IMR-90 (cell line): ENCODE measurements at regions not wholly inside any gene's neighbourhood (a gene's known extent, or its start where the extent isn't known, plus 50 kb on each side); places are given as distances from the start of the nearest gene placed in this dataset.

Source experiments
- ATAC-seq: fragments of 200-7000 bp; cut with Tn5 transposase; 2 replicates; pipeline ENCODE4 v1.9.1; 2020; ENCODE audit warnings: low read depth, mild to moderate bottlenecking, moderate library complexity
- BruUV-seq: library from RNA; stranded (reverse); fragments of 400-500 nt; replicated peaks from 2 replicates; lab custom pipeline; 2021; lab: Mats Ljungman, UMichigan
- CTCF ChIA-PET: fragments of 300-600 bp; formaldehyde crosslinking; extraction: SDS; loops from one replicate; lab custom pipeline; 2021; ENCODE audit warnings: antibody characterized with exemption; lab: Yijun Ruan, JAX
- POLR2A ChIA-PET: fragments of 300-600 bp; sonication (Branson Sonifier 250); formaldehyde crosslinking; loops from one replicate; lab custom pipeline; 2022; ENCODE audit warnings: antibody characterized with exemption; ENCODE audit not compliant: unreplicated experiment; lab: Charles Lee
- DNase-seq: peaks from one replicate; pipeline ENCODE4 v3.0.0; 2013
- H2AFZ ChIP-seq: replicated peaks from 2 replicates; pipeline ENCODE3; 2013; ENCODE audit warnings: low read length, mild to moderate bottlenecking; ENCODE audit not compliant: poor library complexity
- H2AK5ac ChIP-seq: 2 replicates; pipeline ENCODE4 v1.6.1; 2013; ENCODE audit warnings: low read depth, low read length, inconsistent platforms
- H2AK9ac ChIP-seq: replicated peaks from 2 replicates; pipeline ENCODE3; 2013; ENCODE audit warnings: mild to moderate bottlenecking, low read depth, low read length, moderate library complexity; ENCODE audit not compliant: poor library complexity
- H2BK120ac ChIP-seq: 2 replicates; pipeline ENCODE4 v1.6.1; 2013; ENCODE audit warnings: low read depth, low read length, inconsistent platforms
- H2BK15ac ChIP-seq: 3 replicates; pipeline ENCODE4 v1.6.1; 2013; ENCODE audit warnings: low read depth, low read length, inconsistent platforms
- H2BK20ac ChIP-seq: 2 replicates; pipeline ENCODE4 v1.6.1; 2013; ENCODE audit warnings: low read depth, mild to moderate bottlenecking, inconsistent platforms, low read length, moderate library complexity
- H2BK5ac ChIP-seq: 2 replicates; pipeline ENCODE4 v1.6.1; 2013; ENCODE audit warnings: mild to moderate bottlenecking, low read depth, low read length, inconsistent platforms; ENCODE audit not compliant: poor library complexity, severe bottlenecking
- H3K14ac ChIP-seq: replicated peaks from 2 replicates; pipeline ENCODE4 v1.6.1; 2013; ENCODE audit warnings: low read depth, low read length, inconsistent platforms
- H3K18ac ChIP-seq: 2 replicates; pipeline ENCODE4 v1.6.1; 2013; ENCODE audit warnings: low read depth, low read length, control low read depth
- H3K23ac ChIP-seq: 2 replicates; pipeline ENCODE4 v1.6.1; 2013; ENCODE audit warnings: low read depth, low read length, inconsistent platforms
- H3K27ac ChIP-seq: 2 replicates; pipeline ENCODE4 v1.5.1; 2013; ENCODE audit warnings: mild to moderate bottlenecking, control low read depth, low read length; ENCODE audit not compliant: insufficient read depth
- H3K27me3 ChIP-seq: 2 replicates; pipeline ENCODE4 v1.6.1; 2013; ENCODE audit warnings: low read length; ENCODE audit not compliant: control insufficient read depth, insufficient read depth
- H3K36me3 ChIP-seq: 2 replicates; pipeline ENCODE4 v1.6.1; 2013; ENCODE audit warnings: low read length, mixed read lengths; ENCODE audit not compliant: control insufficient read depth, insufficient read depth
- H3K4ac ChIP-seq: 2 replicates; pipeline ENCODE4 v1.6.1; 2013; ENCODE audit warnings: low read depth, low read length, inconsistent platforms
- H3K4me1 ChIP-seq: 2 replicates; pipeline ENCODE4 v1.6.1; 2013; ENCODE audit warnings: low read length, mixed read lengths; ENCODE audit not compliant: control insufficient read depth, insufficient read depth
- H3K4me2 ChIP-seq: 2 replicates; pipeline ENCODE4 v1.6.1; 2013; ENCODE audit warnings: low read depth, mild to moderate bottlenecking, control low read depth, low read length, moderate library complexity
- H3K4me3 ChIP-seq: 2 replicates; pipeline ENCODE4 v1.5.1; 2013; ENCODE audit warnings: low read depth, mild to moderate bottlenecking, control low read depth, low read length, moderate library complexity; ENCODE audit not compliant: insufficient read depth
- H3K56ac ChIP-seq: 2 replicates; pipeline ENCODE4 v1.6.1; 2013; ENCODE audit warnings: low read length, inconsistent platforms; ENCODE audit not compliant: insufficient read depth; ENCODE audit errors: extremely low read depth
- H3K79me1 ChIP-seq, 2 experiments: 2 replicates each; pipeline ENCODE4 v1.6.1; 2013; ENCODE audit warnings: low read length in 2 of 2, inconsistent platforms in 1 of 2, low read depth in 1 of 2
- H3K9ac ChIP-seq: 2 replicates; pipeline ENCODE4 v1.6.1; 2013; ENCODE audit warnings: low read depth, low read length, control low read depth
- H3K9me1 ChIP-seq: 2 replicates; pipeline ENCODE4 v1.6.1; 2013; ENCODE audit warnings: low read length, inconsistent platforms; ENCODE audit not compliant: insufficient read depth
- H3K9me3 ChIP-seq: 2 replicates; pipeline ENCODE4 v1.6.1; 2013; ENCODE audit warnings: low read length; ENCODE audit not compliant: control insufficient read depth, insufficient read depth
- H4K20me1 ChIP-seq: 2 replicates; pipeline ENCODE4 v1.6.1; 2013; ENCODE audit warnings: low read length, inconsistent platforms; ENCODE audit not compliant: insufficient read depth
- H4K5ac ChIP-seq: 2 replicates; pipeline ENCODE4 v1.6.1; 2013; ENCODE audit warnings: mild to moderate bottlenecking, low read depth, low read length, control low read depth
- H4K8ac ChIP-seq, 2 experiments: 2 replicates each; pipeline ENCODE4 v1.6.1; 2013; ENCODE audit warnings: low read depth in 2 of 2, low read length in 2 of 2, control low read depth in 1 of 2, inconsistent platforms in 1 of 2
- H4K91ac ChIP-seq: 2 replicates; pipeline ENCODE4 v1.6.1; 2013; ENCODE audit warnings: low read depth, low read length, inconsistent platforms; ENCODE audit not compliant: insufficient read depth
- CEBPB ChIP-seq: IDR thresholded peaks from 2 replicates; pipeline ENCODE4 v1.6.1; 2012; ENCODE audit warnings: low read depth, low read length, improper control_type of control experiment
- CHD1 ChIP-seq: IDR thresholded peaks from 2 replicates; pipeline ENCODE4 v1.6.1; 2012; ENCODE audit warnings: low read depth, low read length, improper control_type of control experiment
- CTCF ChIP-seq: conservative IDR thresholded peaks from 2 replicates; pipeline ENCODE4 v1.5.1; 2012; ENCODE audit warnings: mild to moderate bottlenecking, low read depth, low read length, improper control_type of control experiment
- ELK1 ChIP-seq: fragments of 150-350 bp; IDR thresholded peaks from 2 replicates; pipeline ENCODE4 v1.6.1; 2016; ENCODE audit warnings: low read depth, mild to moderate bottlenecking, low read length, moderate library complexity, borderline replicate concordance
- FOS ChIP-seq: fragments of 150-350 bp; IDR thresholded peaks from 2 replicates; pipeline ENCODE4 v1.6.1; 2016; ENCODE audit warnings: low read depth, low read length
- MAZ ChIP-seq: IDR thresholded peaks from 2 replicates; pipeline ENCODE4 v1.6.1; 2012; ENCODE audit warnings: low read depth, mild to moderate bottlenecking, low read length, improper control_type of control experiment, moderate library complexity, borderline replicate concordance
- MXI1 ChIP-seq: IDR thresholded peaks from 2 replicates; pipeline ENCODE4 v1.6.1; 2012; ENCODE audit warnings: low read depth, mild to moderate bottlenecking, low read length, moderate library complexity, borderline replicate concordance
- NFE2L2 ChIP-seq: fragments of 150-350 bp; IDR thresholded peaks from 2 replicates; pipeline ENCODE4 v1.6.1; 2016; ENCODE audit warnings: low read depth, mild to moderate bottlenecking, low read length
- POLR2A ChIP-seq: IDR thresholded peaks from 2 replicates; pipeline ENCODE4 v1.6.1; 2012; ENCODE audit warnings: mild to moderate bottlenecking, low read depth, low read length
- RAD21 ChIP-seq: IDR thresholded peaks from 2 replicates; pipeline ENCODE4 v1.6.1; 2012; ENCODE audit warnings: low read length, improper control_type of control experiment
- RCOR1 ChIP-seq: IDR thresholded peaks from 2 replicates; pipeline ENCODE4 v1.6.1; 2012; ENCODE audit warnings: mild to moderate bottlenecking, low read length, improper control_type of control experiment; ENCODE audit not compliant: insufficient replicate concordance
- RFX5 ChIP-seq: IDR thresholded peaks from 2 replicates; pipeline ENCODE4 v1.8.0; 2012; ENCODE audit warnings: low read depth, mild to moderate bottlenecking, low read length, moderate library complexity
- SMC3 ChIP-seq: fragments of 150-350 bp; IDR thresholded peaks from 2 replicates; pipeline ENCODE4 v1.6.1; 2016; ENCODE audit warnings: low read depth, mild to moderate bottlenecking, antibody characterized with exemption, low read length, moderate library complexity
- WGBS, 2 experiments: methylation state at CpG; one replicate each; pipeline versions ENCODE4 v1.1.5 to v1.1.7; 2013; ENCODE audit warnings: missing lambda C conversion rate in 2 of 2; ENCODE audit not compliant: insufficient read length in 1 of 2; ENCODE audit errors: extremely low coverage in 2 of 2; 5-methylcytosine and 5-hydroxymethylcytosine counted together
- dilution Hi-C: fragments of 300-500 bp; cut with HindIII; formaldehyde crosslinking; loops from one replicate; pipeline ENCODE4 v1.14.3; 2018; ENCODE audit warnings: low sequenced_read_pairs; ENCODE audit not compliant: unreplicated experiment
- in situ Hi-C: fragments of 300-500 bp; cut with MboI; formaldehyde crosslinking; loops from 3 replicates; pipeline ENCODE4 v1.14.3; 2019; ENCODE audit warnings: low sequenced_read_pairs, inconsistent platforms, mixed read lengths
- intact Hi-C: fragments of 100-400 bp; cut with micrococcal nuclease; formaldehyde crosslinking; loops from 2 replicates; pipeline ENCODE4 v1.10.0; 2022

- Histone ChIP-seq H2BK5ac (no peak overlapping the region), H2BK15ac (no peak overlapping the region), H3K18ac (no peak overlapping the region), H2AK9ac (no peak overlapping the region), H4K20me1 (no peaks in the 10 kb centered on the region), H3K14ac (no peak overlapping the region), H3K4ac (no peak overlapping the region), H2BK120ac (no peak overlapping the region), H2AFZ (no peak overlapping the region), H3K56ac (no peak overlapping the region), H3K4me3 (no peak overlapping the region), H3K27me3 (no peaks in the 10 kb centered on the region), H2BK20ac (no peak overlapping the region), H4K8ac (no peak overlapping the region), H3K23ac (no peak overlapping the region), H3K4me2 (no peak overlapping the region), H2AK5ac (no peak overlapping the region), H4K5ac (no peak overlapping the region), H3K36me3 (no peaks in the 10 kb centered on the region), H3K4me1 (no peaks in the 10 kb centered on the region), H3K9me1 (no peaks in the 10 kb centered on the region), H3K79me1 (no peaks in the 10 kb centered on the region), H3K27ac (no peak overlapping the region), H4K91ac (no peak overlapping the region), H3K9ac (no peak overlapping the region), H3K9me3 (peaks cover 5% of the 10 kb centered on the region; the same call in 1 of the 2 replicates)
- BruUV-seq, result no TSS peak
- 60% methylated on average over 1 of the region's 5 CpGs; no CpG with 5 or more reads in 1 of the 2 experiments for WGBS, 2 experiments
- in situ Hi-C loops, result no loop called here
- TF ChIP-seq POLR2A (no peak), RAD21 (no peak), CEBPB (no peak), FOS (no peak), RCOR1 (no peak), CTCF (no peak), MAZ (no peak), MXI1 (no peak), SMC3 (no peak), NFE2L2 (no peak), CHD1 (no peak), RFX5 (no peak), ELK1 (no peak)
- dilution Hi-C loops, result no loop called here
- intact Hi-C loops, result no loop called here
- ChIA-PET POLR2A (no interaction called here), CTCF (no interaction called here)
- DNase-seq (no peak), ATAC-seq (no peak)
These were observed 431.0 kb upstream of the TMPO start for GRCh38 chr12:98084391-98084790.
